Activated CD4-positive, alpha-beta T cell treated with anti-CD3 and anti-CD28 coated beads for 36 hours (primary cell): ENCODE measurements at regions not wholly inside any gene's neighbourhood (a gene's known extent, or its start where the extent isn't known, plus 50 kb on each side); places are given as distances from the start of the nearest gene placed in this dataset.
"Not testable (repeated sequence)": the region's sequence is repeated elsewhere in the genome, so short reads cannot be mapped to it uniquely, and the experiment has no call there.

ENCODE experiments used
- ATAC-seq: fragments of 200-7000 bp; cut with Tn5 transposase; one replicate; pipeline ENCODE4 v1.10.0; 2021; ENCODE audit warnings: mild to moderate bottlenecking, moderate library complexity
- CTCF ChIA-PET: fragments of 350-600 bp; sonication (Branson Sonifier 250); formaldehyde crosslinking; loops from one replicate; lab custom pipeline; 2021; ENCODE audit warnings: antibody characterized with exemption; lab: Charles Lee
- POLR2A ChIA-PET: fragments of 350-600 bp; sonication (Branson Sonifier 250); formaldehyde crosslinking; loops from one replicate; lab custom pipeline; 2021; ENCODE audit warnings: antibody characterized with exemption, inconsistent platforms; lab: Charles Lee
- DNase-seq: peaks from one replicate; pipeline ENCODE4 v3.0.0-alpha.2; 2020
- H3K27ac Mint-ChIP-seq: one replicate; pipeline ENCODE4 v1.8.0; 2021; ENCODE audit warnings: mixed read lengths
- H3K27me3 Mint-ChIP-seq: one replicate; pipeline ENCODE4 v1.8.0; 2021; ENCODE audit warnings: mixed read lengths
- H3K36me3 Mint-ChIP-seq: one replicate; pipeline ENCODE4 v1.8.0; 2021; ENCODE audit warnings: low read depth, mixed read lengths
- H3K4me1 Mint-ChIP-seq: one replicate; pipeline ENCODE4 v1.8.0; 2021; ENCODE audit warnings: mixed read lengths
- H3K4me3 Mint-ChIP-seq: one replicate; pipeline ENCODE4 v1.8.0; 2021; ENCODE audit warnings: mild to moderate bottlenecking, moderate library complexity, mixed read lengths
- H3K9me3 Mint-ChIP-seq: one replicate; pipeline ENCODE4 v1.8.0; 2021; ENCODE audit warnings: low read depth, mixed read lengths
- intact Hi-C, 2 experiments: fragments of 100-400 bp; cut with DNase I in 1 of 2; cut with micrococcal nuclease in 1 of 2; formaldehyde crosslinking; loops; one replicate each; pipeline versions ENCODE4 v1.14.2 to v1.15.1; 2022 to 2024; cut with DNase I, micrococcal nuclease

- ChIA-PET POLR2A (no interaction called here), CTCF (no interaction called here)
- no peak overlapping the region for H3K4me3 Mint-ChIP-seq
- ATAC-seq (no peak), DNase-seq (no peak)
- H3K27me3 Mint-ChIP-seq: peaks cover 7% of the 10 kb centered on the region
- H3K4me1 Mint-ChIP-seq: no peaks in the 10 kb centered on the region
- H3K9me3 Mint-ChIP-seq: no peaks in the 10 kb centered on the region
- intact Hi-C loops: no loop called here
- no peaks in the 10 kb centered on the region for H3K36me3 Mint-ChIP-seq
- H3K27ac Mint-ChIP-seq: no peak overlapping the region
Observed at GRCh38 chr15:39022532-39023305, 458.1 kb upstream of the RASGRP1 start.

- Mint-ChIP-seq H3K27ac (no peak overlapping the region), H3K36me3 (no peaks in the 10 kb centered on the region), H3K4me3 (no peak overlapping the region), H3K9me3 (no peaks in the 10 kb centered on the region), H3K27me3 (peaks cover 4% of the 10 kb centered on the region), H3K4me1 (no peaks in the 10 kb centered on the region)
- no peak for DNase-seq
- no peak for ATAC-seq
- ChIA-PET POLR2A (no interaction called here), CTCF (interaction anchor here (0.6 to 1.3 kb wide), 2 partner anchors 40 to 209 kb away, joined by 3 to 4 read pairs; no protein-coding TSS in a partner anchor)
- intact Hi-C loops: no loop called here
Observed at GRCh38 chr15:39025321-39025720, 460.7 kb upstream of the RASGRP1 start.

- Mint-ChIP-seq H3K9me3 (no peaks in the 10 kb centered on the region), H3K27me3 (peaks cover 4% of the 10 kb centered on the region), H3K27ac (no peak overlapping the region), H3K4me1 (no peaks in the 10 kb centered on the region), H3K36me3 (no peaks in the 10 kb centered on the region), H3K4me3 (no peak overlapping the region)
- no peak for DNase-seq
- ChIA-PET CTCF (interaction anchor here (0.6 to 1.4 kb wide), 3 partner anchors 31 to 209 kb away, joined by 3 to 4 read pairs (median 3); no protein-coding TSS in a partner anchor), POLR2A (no interaction called here)
- intact Hi-C loops: no loop called here
- no peak for ATAC-seq
Observed at GRCh38 chr15:39025881-39026280, 461.3 kb upstream of the RASGRP1 start.

- H3K36me3 Mint-ChIP-seq: no peaks in the 10 kb centered on the region
- no peak overlapping the region for H3K4me3 Mint-ChIP-seq
- CTCF ChIA-PET: no interaction called here
- intact Hi-C loops: no loop called here
- H3K9me3 Mint-ChIP-seq: no peaks in the 10 kb centered on the region
- no peaks in the 10 kb centered on the region for H3K4me1 Mint-ChIP-seq
- peaks cover 2% of the 10 kb centered on the region for H3K27me3 Mint-ChIP-seq
- POLR2A ChIA-PET: no interaction called here
- no peak for DNase-seq
- no peak overlapping the region for H3K27ac Mint-ChIP-seq
- no peak for ATAC-seq
Observed at GRCh38 chr15:39028069-39028468, 463.5 kb upstream of the RASGRP1 start.

GRCh38 chr15:39029741-39030140 lies 465.1 kb upstream of the RASGRP1 start:
- CTCF ChIA-PET: no interaction called here
- POLR2A ChIA-PET: no interaction called here
- peaks cover 7% of the 10 kb centered on the region for H3K27me3 Mint-ChIP-seq
- H3K36me3 Mint-ChIP-seq: no peaks in the 10 kb centered on the region
- ATAC-seq (no peak), DNase-seq (no peak)
- H3K4me1 Mint-ChIP-seq: no peaks in the 10 kb centered on the region
- H3K4me3 Mint-ChIP-seq: no peak overlapping the region
- intact Hi-C loops: no loop called here
- H3K27ac Mint-ChIP-seq: no peak overlapping the region
- no peaks in the 10 kb centered on the region for H3K9me3 Mint-ChIP-seq

GRCh38 chr15:39030291-39031070 lies 465.9 kb upstream of the RASGRP1 start:
- POLR2A ChIA-PET: no interaction called here
- H3K9me3 Mint-ChIP-seq: no peaks in the 10 kb centered on the region
- H3K4me3 Mint-ChIP-seq: no peak overlapping the region
- CTCF ChIA-PET: no interaction called here
- ATAC-seq: no peak
- H3K36me3 Mint-ChIP-seq: no peaks in the 10 kb centered on the region
- no peak for DNase-seq
- no peaks in the 10 kb centered on the region for H3K4me1 Mint-ChIP-seq
- H3K27me3 Mint-ChIP-seq: peaks cover 7% of the 10 kb centered on the region
- intact Hi-C loops: no loop called here
- H3K27ac Mint-ChIP-seq: no peak overlapping the region

- Mint-ChIP-seq H3K4me1 (no peaks in the 10 kb centered on the region), H3K9me3 (no peaks in the 10 kb centered on the region), H3K36me3 (no peaks in the 10 kb centered on the region), H3K4me3 (no peak overlapping the region), H3K27me3 (peaks cover 7% of the 10 kb centered on the region), H3K27ac (no peak overlapping the region)
- ChIA-PET CTCF (no interaction called here), POLR2A (no interaction called here)
- ATAC-seq (no peak), DNase-seq (no peak)
- intact Hi-C loops: no loop called here
Observed at GRCh38 chr15:39031596-39031995, 467.0 kb upstream of the RASGRP1 start.

GRCh38 chr15:39034816-39035215 lies 470.2 kb upstream of the RASGRP1 start:
- intact Hi-C loops: no loop called here
- POLR2A ChIA-PET: no interaction called here
- DNase-seq (no peak), ATAC-seq (no peak)
- no peaks in the 10 kb centered on the region for H3K4me1 Mint-ChIP-seq
- H3K36me3 Mint-ChIP-seq: no peaks in the 10 kb centered on the region
- H3K4me3 Mint-ChIP-seq: no peak overlapping the region
- H3K27me3 Mint-ChIP-seq: peaks cover 8% of the 10 kb centered on the region
- H3K9me3 Mint-ChIP-seq: peaks cover 2% of the 10 kb centered on the region
- CTCF ChIA-PET: no interaction called here
- H3K27ac Mint-ChIP-seq: no peak overlapping the region

GRCh38 chr15:39037611-39038010 lies 473.0 kb upstream of the RASGRP1 start:
- intact Hi-C loops, H3K27ac Mint-ChIP-seq, H3K9me3 Mint-ChIP-seq, CTCF ChIA-PET, ATAC-seq, POLR2A ChIA-PET, H3K36me3 Mint-ChIP-seq, H3K4me1 Mint-ChIP-seq, H3K4me3 Mint-ChIP-seq, DNase-seq: not testable (repeated sequence)
- peaks cover 23% of the 10 kb centered on the region for H3K27me3 Mint-ChIP-seq

GRCh38 chr15:39040861-39041260 lies 476.2 kb upstream of the RASGRP1 start:
- DNase-seq (no peak), ATAC-seq (no peak)
- peaks cover 2% of the 10 kb centered on the region for H3K9me3 Mint-ChIP-seq
- no peak overlapping the region for H3K4me3 Mint-ChIP-seq
- no peaks in the 10 kb centered on the region for H3K36me3 Mint-ChIP-seq
- CTCF ChIA-PET: no interaction called here
- intact Hi-C loops: no loop called here
- POLR2A ChIA-PET: no interaction called here
- H3K27me3 Mint-ChIP-seq: peaks cover 19% of the 10 kb centered on the region
- H3K27ac Mint-ChIP-seq: no peak overlapping the region
- H3K4me1 Mint-ChIP-seq: no peaks in the 10 kb centered on the region

GRCh38 chr15:39041979-39042495 lies 477.4 kb upstream of the RASGRP1 start:
- no peak for ATAC-seq
- Mint-ChIP-seq H3K36me3 (no peaks in the 10 kb centered on the region), H3K27ac (no peak overlapping the region), H3K4me1 (no peaks in the 10 kb centered on the region), H3K27me3 (peaks cover 19% of the 10 kb centered on the region), H3K4me3 (no peak overlapping the region), H3K9me3 (peaks cover 2% of the 10 kb centered on the region)
- CTCF ChIA-PET: interaction anchor here (1.1 to 1.3 kb wide), 2 partner anchors 15 to 715 kb away, joined by 3 to 4 read pairs; no protein-coding TSS in a partner anchor
- intact Hi-C loops: no loop called here
- DNase-seq: no peak
- POLR2A ChIA-PET: no interaction called here
